Mesendoderm (in vitro differentiated cells): ENCODE measurements at regions not wholly inside any gene's neighbourhood (a gene's known extent, or its start where the extent isn't known, plus 50 kb on each side); places are given as distances from the start of the nearest gene placed in this dataset.

Experiments
- DNase-seq: peaks from one replicate; pipeline ENCODE4 v3.0.0; 2013
- H2AK5ac ChIP-seq: 2 replicates; pipeline ENCODE4 v1.6.1; 2013; ENCODE audit warnings: low read length, inconsistent platforms
- H2BK120ac ChIP-seq: 2 replicates; pipeline ENCODE4 v1.6.1; 2013; ENCODE audit warnings: low read depth, mild to moderate bottlenecking, low read length, moderate library complexity, mixed read lengths
- H2BK15ac ChIP-seq: replicated peaks from 2 replicates; pipeline ENCODE4 v1.6.1; 2013; ENCODE audit warnings: low read depth, mild to moderate bottlenecking, moderate library complexity
- H2BK5ac ChIP-seq: 2 replicates; pipeline ENCODE4 v1.6.1; 2013; ENCODE audit warnings: low read length, inconsistent platforms
- H3K18ac ChIP-seq: 2 replicates; pipeline ENCODE4 v1.6.1; 2013; ENCODE audit warnings: mild to moderate bottlenecking, low read length, mixed read lengths
- H3K23ac ChIP-seq: one replicate; pipeline ENCODE4 v1.6.1; 2013; ENCODE audit warnings: low read length
- H3K27ac ChIP-seq: 2 replicates; pipeline ENCODE4 v1.5.1; 2013; ENCODE audit warnings: low read depth, mild to moderate bottlenecking, inconsistent platforms, low read length, moderate library complexity
- H3K27me3 ChIP-seq: 2 replicates; pipeline ENCODE4 v1.6.1; 2013; ENCODE audit warnings: low read length, control low read depth, mild to moderate bottlenecking, inconsistent platforms; ENCODE audit not compliant: insufficient read depth, poor library complexity
- H3K36me3 ChIP-seq: 2 replicates; pipeline ENCODE4 v1.6.1; 2013; ENCODE audit warnings: low read length, inconsistent platforms; ENCODE audit not compliant: control insufficient read depth, insufficient read depth
- H3K4ac ChIP-seq: one replicate; pipeline ENCODE4 v1.6.1; 2013; ENCODE audit warnings: low read depth, mild to moderate bottlenecking, low read length, moderate library complexity
- H3K4me1 ChIP-seq: 2 replicates; pipeline ENCODE4 v1.6.1; 2013; ENCODE audit warnings: low read depth, low read length, inconsistent platforms; ENCODE audit not compliant: control insufficient read depth
- H3K4me2 ChIP-seq: 2 replicates; pipeline ENCODE4 v1.6.1; 2013; ENCODE audit warnings: low read length
- H3K4me3 ChIP-seq: 2 replicates; pipeline ENCODE4 v1.5.1; 2013; ENCODE audit warnings: mild to moderate bottlenecking, low read length
- H3K56ac ChIP-seq: one replicate; pipeline ENCODE4 v1.6.1; 2013; ENCODE audit warnings: low read length
- H3K79me1 ChIP-seq: 2 replicates; pipeline ENCODE4 v1.6.1; 2013; ENCODE audit warnings: low read length, inconsistent platforms
- H3K79me2 ChIP-seq: 2 replicates; pipeline ENCODE4 v1.6.1; 2013; ENCODE audit warnings: mild to moderate bottlenecking, low read length; ENCODE audit not compliant: control insufficient read depth, insufficient read depth
- H3K9ac ChIP-seq: 2 replicates; pipeline ENCODE4 v1.6.1; 2013; ENCODE audit warnings: low read length, inconsistent platforms
- H4K5ac ChIP-seq: one replicate; pipeline ENCODE4 v1.6.1; 2013; ENCODE audit warnings: low read length
- H4K8ac ChIP-seq: one replicate; pipeline ENCODE4 v1.6.1; 2013; ENCODE audit warnings: low read depth, mild to moderate bottlenecking, control low read depth, low read length, moderate library complexity
- WGBS: extraction: QIAGEN DNeasy Blood & Tissue Kit; methylation state at CpG from one replicate; pipeline ENCODE4 v1.1.7; 2013; ENCODE audit warnings: low lambda C conversion rate, missing lambda C conversion rate; ENCODE audit not compliant: insufficient coverage; ENCODE audit errors: extremely low coverage; 5-methylcytosine and 5-hydroxymethylcytosine counted together

DNA sequence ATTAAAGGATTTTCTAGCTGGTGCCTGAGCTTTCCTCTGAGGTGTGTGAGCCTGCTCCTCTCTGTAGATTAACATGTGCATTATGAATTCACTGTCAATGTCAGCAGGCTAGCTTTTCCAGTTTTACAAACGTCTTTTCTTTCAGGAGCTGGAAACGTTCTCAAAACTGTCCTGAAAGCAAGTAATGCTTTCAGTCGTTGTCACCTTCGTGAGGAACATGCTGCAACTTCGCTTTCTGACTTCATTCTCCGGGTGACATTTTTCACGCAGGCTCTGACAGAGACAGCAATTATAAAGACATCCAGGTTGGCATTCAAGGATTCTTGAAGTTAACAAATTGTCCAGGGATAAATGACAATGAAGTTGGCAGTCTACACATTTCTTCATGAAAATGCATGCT lies 671.5 kb downstream of the DHX35 start:
- no peak overlapping the region for H3K23ac ChIP-seq
- H3K27ac ChIP-seq = no peak overlapping the region
- H2BK15ac ChIP-seq = no peak overlapping the region
- H3K79me2 ChIP-seq = no peaks in the 10 kb centered on the region
- H3K9ac ChIP-seq = no peak overlapping the region
- no peak overlapping the region for H2BK5ac ChIP-seq
- H3K56ac ChIP-seq = no peak overlapping the region
- no peak overlapping the region for H3K4ac ChIP-seq
- no peak overlapping the region for H3K18ac ChIP-seq
- no peaks in the 10 kb centered on the region for H3K27me3 ChIP-seq
- H3K4me2 ChIP-seq = no peak overlapping the region
- H4K8ac ChIP-seq = no peak overlapping the region
- no peaks in the 10 kb centered on the region for H3K79me1 ChIP-seq
- WGBS = no CpG with 5 or more reads among the region's 7 CpGs
- H4K5ac ChIP-seq = no peak overlapping the region
- DNase-seq = no peak
- no peaks in the 10 kb centered on the region for H3K4me1 ChIP-seq
- no peak overlapping the region for H2AK5ac ChIP-seq
- no peak overlapping the region for H3K4me3 ChIP-seq
- H3K36me3 ChIP-seq = no peaks in the 10 kb centered on the region
- no peak overlapping the region for H2BK120ac ChIP-seq

DNA sequence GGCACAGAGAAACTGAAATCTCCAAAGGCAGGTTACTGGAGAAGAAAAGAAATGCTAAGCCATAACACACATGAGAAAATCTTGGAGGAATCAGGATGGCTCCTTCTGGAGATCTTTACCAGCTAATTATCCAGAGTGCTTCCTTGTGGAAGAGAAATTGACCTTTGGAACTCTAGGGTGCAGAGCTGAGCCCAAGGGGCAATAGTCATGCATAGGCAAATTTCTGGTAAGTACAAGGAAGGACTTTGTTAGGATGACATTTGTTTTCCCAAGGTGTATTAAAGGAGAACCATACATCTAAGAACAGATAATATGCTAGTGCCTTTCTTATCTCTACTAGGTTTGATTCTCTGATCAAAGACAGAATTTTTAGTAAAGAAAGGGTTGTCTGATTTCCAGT lies 670.6 kb downstream of the DHX35 start:
- Histone ChIP-seq H3K36me3 (no peaks in the 10 kb centered on the region), H3K27me3 (no peaks in the 10 kb centered on the region), H3K79me2 (no peaks in the 10 kb centered on the region), H4K5ac (no peak overlapping the region), H4K8ac (no peak overlapping the region), H3K4ac (no peak overlapping the region), H2BK15ac (no peak overlapping the region), H3K4me1 (no peaks in the 10 kb centered on the region), H3K4me2 (no peak overlapping the region), H2BK5ac (no peak overlapping the region), H3K4me3 (no peak overlapping the region), H2AK5ac (no peak overlapping the region), H3K18ac (no peak overlapping the region), H3K56ac (no peak overlapping the region), H3K27ac (no peak overlapping the region), H3K9ac (no peak overlapping the region), H2BK120ac (no peak overlapping the region), H3K23ac (no peak overlapping the region), H3K79me1 (no peaks in the 10 kb centered on the region)
- DNase-seq = no peak

DNA sequence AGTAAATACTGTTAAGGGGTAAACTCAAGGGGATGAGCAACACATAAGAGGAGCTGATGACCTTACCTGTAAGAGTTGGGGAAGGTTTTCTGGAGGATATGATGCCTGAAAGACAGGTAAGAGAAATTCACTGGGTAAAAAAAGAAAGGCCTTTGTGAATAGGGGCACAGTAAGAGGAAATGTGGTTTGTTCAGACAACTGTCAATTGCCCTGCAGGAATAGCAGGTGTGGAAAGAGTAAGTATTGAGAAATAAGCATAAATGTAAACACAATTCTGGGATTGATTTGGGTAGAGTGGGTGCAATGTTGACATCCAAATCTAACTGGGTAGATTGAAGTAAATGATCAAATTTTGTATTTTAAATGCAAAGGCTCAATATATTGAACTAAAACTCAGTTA lies 670.0 kb downstream of the DHX35 start:
- H3K4ac ChIP-seq = no peak overlapping the region
- H3K4me1 ChIP-seq = no peaks in the 10 kb centered on the region
- H4K5ac ChIP-seq = no peak overlapping the region
- H3K36me3 ChIP-seq = no peaks in the 10 kb centered on the region
- H3K23ac ChIP-seq = no peak overlapping the region
- no peak overlapping the region for H3K27ac ChIP-seq
- H3K18ac ChIP-seq = no peak overlapping the region
- H3K4me3 ChIP-seq = no peak overlapping the region
- no peaks in the 10 kb centered on the region for H3K27me3 ChIP-seq
- H3K79me2 ChIP-seq = no peaks in the 10 kb centered on the region
- H4K8ac ChIP-seq = no peak overlapping the region
- H3K9ac ChIP-seq = no peak overlapping the region
- H2BK5ac ChIP-seq = no peak overlapping the region
- no peak overlapping the region for H3K56ac ChIP-seq
- no peaks in the 10 kb centered on the region for H3K79me1 ChIP-seq
- no peak for DNase-seq
- H2AK5ac ChIP-seq = no peak overlapping the region
- H2BK120ac ChIP-seq = no peak overlapping the region
- H2BK15ac ChIP-seq = no peak overlapping the region
- H3K4me2 ChIP-seq = no peak overlapping the region

DNA sequence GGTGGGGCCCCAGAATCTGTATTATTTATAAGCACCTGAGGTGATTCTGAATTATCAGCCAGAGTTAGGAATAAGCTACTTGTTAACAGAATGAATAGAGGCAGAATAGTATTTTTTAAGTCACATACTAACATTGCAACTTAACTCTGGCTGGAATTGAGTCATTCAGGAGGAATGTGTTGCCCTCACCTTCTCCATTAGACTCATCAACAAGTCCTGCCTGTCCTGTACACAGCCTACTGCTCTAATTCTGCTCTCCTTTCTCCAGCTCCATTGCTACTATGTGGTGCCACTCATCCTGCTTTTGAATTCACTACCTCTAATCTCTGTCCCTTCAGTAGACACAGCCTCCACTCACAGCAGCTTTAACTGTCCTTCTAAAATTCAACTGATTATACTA lies 669.4 kb downstream of the DHX35 start:
- Histone ChIP-seq H3K27ac (no peak overlapping the region), H3K56ac (no peak overlapping the region), H4K8ac (no peak overlapping the region), H3K4me1 (no peaks in the 10 kb centered on the region), H3K4ac (no peak overlapping the region), H4K5ac (no peak overlapping the region), H3K4me3 (no peak overlapping the region), H3K4me2 (no peak overlapping the region), H3K79me1 (no peaks in the 10 kb centered on the region), H2BK120ac (no peak overlapping the region), H3K18ac (no peak overlapping the region), H3K9ac (no peak overlapping the region), H3K23ac (no peak overlapping the region), H3K79me2 (no peaks in the 10 kb centered on the region), H2BK5ac (no peak overlapping the region), H2AK5ac (no peak overlapping the region), H3K27me3 (no peaks in the 10 kb centered on the region), H3K36me3 (no peaks in the 10 kb centered on the region), H2BK15ac (no peak overlapping the region)
- peak; percentile 47 for DNase-seq

DNA sequence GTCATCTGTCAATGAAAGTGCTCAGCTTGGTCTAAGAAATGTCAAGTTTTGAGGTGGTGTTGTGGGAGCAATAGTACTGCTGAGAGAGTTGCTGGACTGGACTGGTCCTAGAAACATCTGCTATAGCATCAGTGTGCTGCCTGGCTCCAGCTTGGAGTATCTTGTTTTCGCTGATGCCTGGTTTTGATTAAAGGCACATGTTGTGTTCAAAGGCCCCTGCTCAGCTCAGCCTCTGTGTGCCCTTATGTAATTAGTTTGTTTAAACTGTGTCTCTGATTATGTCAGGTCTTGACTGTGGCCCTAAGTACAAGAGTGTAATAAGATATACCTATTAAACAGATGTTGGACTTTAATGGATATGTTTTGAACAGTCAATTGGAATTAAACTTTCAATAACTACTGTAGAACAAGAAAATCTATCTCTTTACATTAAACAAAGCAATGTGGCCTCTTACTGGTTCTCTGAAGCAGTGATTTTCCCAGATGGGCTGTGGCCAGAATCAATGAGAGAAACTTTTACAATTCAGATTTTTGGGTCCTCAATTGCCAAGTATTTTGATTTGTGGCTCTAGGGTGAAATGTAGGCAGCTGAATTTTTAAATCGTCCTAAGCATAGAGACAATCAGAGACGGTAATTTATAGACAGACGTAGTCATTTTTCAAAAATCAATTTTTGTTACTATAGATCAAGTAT lies 668.2 kb downstream of the DHX35 start:
- H3K36me3 ChIP-seq = no peaks in the 10 kb centered on the region
- H2AK5ac ChIP-seq = no peak overlapping the region
- no peak overlapping the region for H3K18ac ChIP-seq
- no CpG with 5 or more reads among the region's 4 CpGs for WGBS
- no peaks in the 10 kb centered on the region for H3K79me1 ChIP-seq
- no peak overlapping the region for H3K4me3 ChIP-seq
- H3K9ac ChIP-seq = no peak overlapping the region
- H2BK120ac ChIP-seq = no peak overlapping the region
- no peak overlapping the region for H4K5ac ChIP-seq
- H3K23ac ChIP-seq = no peak overlapping the region
- H3K27me3 ChIP-seq = no peaks in the 10 kb centered on the region
- no peaks in the 10 kb centered on the region for H3K4me1 ChIP-seq
- no peaks in the 10 kb centered on the region for H3K79me2 ChIP-seq
- no peak overlapping the region for H4K8ac ChIP-seq
- H3K4me2 ChIP-seq = no peak overlapping the region
- no peak overlapping the region for H2BK5ac ChIP-seq
- no peak for DNase-seq
- no peak overlapping the region for H3K56ac ChIP-seq
- no peak overlapping the region for H2BK15ac ChIP-seq
- no peak overlapping the region for H3K27ac ChIP-seq
- no peak overlapping the region for H3K4ac ChIP-seq

DNA sequence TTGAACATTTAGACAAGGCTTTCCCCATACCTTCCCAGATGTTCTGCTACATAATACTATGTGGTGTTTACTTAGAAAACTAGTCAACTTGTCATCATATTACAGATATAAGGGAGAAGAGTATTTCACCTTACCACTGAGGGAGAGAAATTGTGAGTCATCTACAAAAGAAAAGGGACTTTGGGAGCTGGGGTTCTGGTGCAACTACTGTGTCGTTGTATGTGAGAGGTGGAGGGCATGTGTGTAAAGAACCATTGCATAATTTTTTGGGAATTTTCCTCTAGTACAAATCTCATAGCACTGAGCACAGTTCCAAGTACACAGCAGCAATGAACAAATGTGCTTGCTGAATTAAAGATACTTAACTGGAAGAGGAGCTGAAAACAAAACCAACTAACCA lies 665.6 kb downstream of the DHX35 start:
- Histone ChIP-seq H2AK5ac (no peak overlapping the region), H3K56ac (no peak overlapping the region), H3K18ac (no peak overlapping the region), H3K4me1 (no peaks in the 10 kb centered on the region), H2BK5ac (no peak overlapping the region), H3K27ac (no peak overlapping the region), H3K9ac (no peak overlapping the region), H3K36me3 (no peaks in the 10 kb centered on the region), H4K5ac (no peak overlapping the region), H3K27me3 (no peaks in the 10 kb centered on the region), H3K79me1 (no peaks in the 10 kb centered on the region), H3K23ac (no peak overlapping the region), H3K4ac (no peak overlapping the region), H2BK15ac (no peak overlapping the region), H2BK120ac (no peak overlapping the region), H4K8ac (no peak overlapping the region), H3K79me2 (no peaks in the 10 kb centered on the region), H3K4me3 (no peak overlapping the region), H3K4me2 (no peak overlapping the region)
- no peak for DNase-seq
- no CpG with 5 or more reads among the region's 1 CpG for WGBS
